SU-DHL-6 (cell line): ENCODE measurements at regions not wholly inside any gene's neighbourhood (a gene's known extent, or its start where the extent isn't known, plus 50 kb on each side); places are given as distances from the start of the nearest gene placed in this dataset.
"Not testable (repeated sequence)": the region's sequence is repeated elsewhere in the genome, so short reads cannot be mapped to it uniquely, and the experiment has no call there.

Experiments used
- CTCF ChIP-seq: fragments of 200-600 bp; sonication (generic); IDR thresholded peaks from one replicate; pipeline ENCODE4 v1.5.1; 2017; ENCODE audit warnings: antibody characterized with exemption, mild to moderate bottlenecking, low read length, moderate library complexity; ENCODE audit not compliant: insufficient read depth, poor library complexity, severe bottlenecking
- EZH2phosphoT487 ChIP-seq: fragments of 200-600 bp; sonication (generic), shearing (Covaris generic); conservative IDR thresholded peaks from 2 replicates; pipeline ENCODE4 v1.6.1; 2018; ENCODE audit warnings: mild to moderate bottlenecking, antibody characterized with exemption, low read length, moderate library complexity, mixed read lengths

DNA sequence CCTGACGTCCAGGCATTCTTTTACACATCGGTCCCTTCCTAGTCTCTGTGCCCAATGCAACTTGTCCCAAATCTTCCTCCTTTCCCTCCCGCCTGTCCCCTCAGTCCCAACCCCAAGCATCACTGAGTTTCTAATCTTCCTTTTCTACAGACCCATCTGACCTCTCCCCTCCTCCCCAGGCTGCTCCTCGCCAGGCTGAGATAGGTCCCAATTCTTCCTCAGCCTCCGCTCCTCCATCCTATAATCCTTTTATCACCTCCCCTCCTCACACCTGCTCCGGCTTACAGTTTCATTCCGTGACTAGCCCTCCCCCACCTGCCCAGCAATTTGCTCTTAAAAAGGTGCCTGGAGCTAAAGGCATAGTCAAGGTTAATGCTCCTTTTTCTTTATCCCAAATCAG is 323.1 kb upstream of the LMCD1 start:
- TF ChIP-seq CTCF, EZH2phosphoT487: not testable (repeated sequence)
